GM12892 (cell line): ENCODE measurements at regions not wholly inside any gene's neighbourhood (a gene's known extent, or its start where the extent isn't known, plus 50 kb on each side); places are given as distances from the start of the nearest gene placed in this dataset.

ENCODE experiments used
- DNase-seq: peaks from one replicate; pipeline ENCODE4 v3.0.0; 2011; ENCODE audit not compliant: insufficient read length
- FAIRE-seq: peaks from 2 replicates; lab custom pipeline; 2011; peaks lifted over from hg19 to GRCh38; lab: Jason Lieb, UNC
- POLR2A ChIP-seq: IDR thresholded peaks from 2 replicates; pipeline ENCODE4 v1.6.1; 2011; ENCODE audit warnings: low read depth, low read length, control low read depth
- POLR2AphosphoS5 ChIP-seq: IDR thresholded peaks from 2 replicates; pipeline ENCODE4 v1.6.1; 2011; ENCODE audit warnings: low read depth, low read length, control low read depth
- TAF1 ChIP-seq: IDR thresholded peaks from 2 replicates; pipeline ENCODE4 v1.6.1; 2011; ENCODE audit warnings: low read depth, mild to moderate bottlenecking, control low read depth, low read length, borderline replicate concordance

DNA sequence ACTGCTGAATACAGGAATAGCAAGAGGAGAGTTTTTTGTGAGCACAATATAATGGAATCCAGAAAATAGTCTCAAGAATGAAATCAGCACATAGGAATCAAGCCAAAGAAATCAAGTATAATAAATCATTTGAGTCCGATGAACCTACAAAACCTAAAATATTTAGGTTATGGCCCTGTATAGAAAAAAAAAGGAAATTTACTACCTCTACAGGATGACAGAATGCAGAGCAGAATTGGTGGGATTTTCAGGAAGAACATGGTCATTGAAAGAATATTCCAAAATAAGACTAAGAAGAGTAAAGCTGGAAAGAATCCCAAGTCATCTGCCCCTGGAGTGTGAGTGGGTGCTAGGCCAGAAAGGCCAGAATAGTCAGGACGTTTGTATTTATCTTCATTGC is 1041.2 kb upstream of the CDH2 start:
- FAIRE-seq (no peak), DNase-seq (no peak)
- TF ChIP-seq POLR2AphosphoS5 (no peak), TAF1 (no peak), POLR2A (no peak)

DNA sequence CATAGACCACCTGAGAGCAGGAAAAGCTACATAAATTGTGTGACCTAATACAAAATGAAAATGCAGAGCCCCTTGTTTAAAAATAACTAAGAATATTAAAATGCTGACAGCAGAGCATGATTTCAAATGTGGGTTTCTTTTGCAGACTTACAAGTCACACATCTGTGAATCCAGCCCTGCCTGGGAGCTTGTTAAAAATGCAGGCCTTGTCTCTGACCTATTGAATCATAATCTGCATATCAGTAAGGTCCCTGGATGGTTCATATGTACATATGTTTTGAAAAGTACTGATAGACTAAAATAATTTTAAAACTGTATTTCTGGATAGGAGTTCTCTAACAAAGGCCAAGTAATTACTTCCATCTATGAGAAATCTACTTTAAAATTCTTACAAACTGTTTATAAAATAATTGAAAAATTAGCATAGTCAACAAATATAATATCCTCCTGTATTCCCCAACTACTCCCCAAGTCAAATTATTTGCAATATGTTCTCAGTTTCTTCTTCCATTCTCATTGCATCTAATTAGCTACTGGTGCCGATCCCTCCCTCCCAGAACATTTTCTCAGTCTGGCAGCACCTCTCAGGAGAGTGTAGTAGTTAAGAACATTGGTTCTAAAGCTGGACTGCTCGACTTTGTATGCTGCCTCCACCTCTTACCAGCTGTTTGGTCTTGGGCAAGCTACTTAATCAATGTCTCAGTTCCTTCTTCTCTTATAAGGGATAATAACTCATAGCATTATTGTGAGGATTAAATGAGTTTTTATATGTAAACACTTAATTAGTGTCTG is 1040.4 kb upstream of the CDH2 start:
- FAIRE-seq (no peak), DNase-seq (no peak)
- TF ChIP-seq POLR2A = no peak
- no peak for TF ChIP-seq POLR2AphosphoS5
- TF ChIP-seq TAF1 = no peak

DNA sequence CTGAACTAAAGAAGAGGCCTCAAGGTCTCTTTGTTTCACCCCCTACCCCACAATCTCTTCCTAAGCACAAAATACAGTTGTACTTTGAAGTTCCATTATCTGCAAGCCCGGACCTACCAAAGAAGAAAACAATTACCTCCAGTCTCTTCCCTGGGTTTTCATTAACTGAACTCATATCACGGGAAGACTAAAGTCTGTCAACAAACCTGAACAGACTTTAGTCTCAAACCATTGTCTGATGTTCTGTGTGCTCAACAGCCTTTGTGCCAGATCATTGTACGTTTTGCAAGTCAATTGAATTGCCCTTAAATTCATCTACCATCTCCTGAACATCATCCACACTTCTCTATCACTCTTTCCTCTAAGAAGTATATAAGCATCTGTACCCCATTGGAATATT is 1021.9 kb upstream of the CDH2 start:
- FAIRE-seq (no peak), DNase-seq (no peak)
- TF ChIP-seq TAF1 (no peak), POLR2AphosphoS5 (no peak), POLR2A (no peak)

DNA sequence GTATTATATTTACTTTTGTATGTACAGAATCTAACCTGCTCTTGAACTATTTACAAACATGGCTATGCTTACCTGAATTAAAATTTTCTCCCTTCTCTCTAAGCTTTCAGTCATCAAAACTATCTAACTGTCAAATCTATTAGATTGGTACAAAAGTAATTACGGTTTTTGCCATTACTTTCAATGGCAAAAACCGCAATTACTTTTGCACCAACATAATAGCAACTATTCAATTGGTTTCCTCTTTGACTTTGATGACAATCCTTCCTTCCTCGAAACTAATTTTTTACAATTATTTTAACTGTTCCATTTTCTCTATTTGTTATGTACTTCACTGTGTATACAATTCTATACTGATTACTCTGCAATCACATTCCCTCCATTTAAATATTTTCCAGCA is 1019.4 kb upstream of the CDH2 start:
- TF ChIP-seq POLR2AphosphoS5 (no peak), POLR2A (no peak), TAF1 (no peak)
- FAIRE-seq = no peak
- DNase-seq = no peak

DNA sequence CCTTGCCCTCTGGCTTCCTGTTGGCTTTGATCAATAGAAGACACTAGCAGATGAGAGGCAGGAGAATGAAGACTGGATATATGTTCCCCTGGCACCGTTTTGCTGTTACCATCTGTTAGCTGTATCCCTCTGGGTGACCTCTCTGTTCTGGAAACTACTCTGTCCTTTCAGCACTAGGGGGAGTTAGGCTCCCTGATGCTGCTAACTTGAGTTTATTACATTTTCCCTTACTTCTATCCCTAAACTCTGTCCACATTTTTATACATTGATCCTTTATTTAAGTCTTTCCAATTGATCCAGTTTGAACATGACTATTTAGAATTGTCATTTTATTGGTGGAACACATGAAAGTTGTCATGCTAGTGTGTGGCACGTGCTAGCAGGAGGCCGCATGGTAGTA is 1014.3 kb upstream of the CDH2 start:
- DNase-seq = no peak
- TF ChIP-seq TAF1 (no peak), POLR2A (no peak), POLR2AphosphoS5 (no peak)
- no peak for FAIRE-seq

DNA sequence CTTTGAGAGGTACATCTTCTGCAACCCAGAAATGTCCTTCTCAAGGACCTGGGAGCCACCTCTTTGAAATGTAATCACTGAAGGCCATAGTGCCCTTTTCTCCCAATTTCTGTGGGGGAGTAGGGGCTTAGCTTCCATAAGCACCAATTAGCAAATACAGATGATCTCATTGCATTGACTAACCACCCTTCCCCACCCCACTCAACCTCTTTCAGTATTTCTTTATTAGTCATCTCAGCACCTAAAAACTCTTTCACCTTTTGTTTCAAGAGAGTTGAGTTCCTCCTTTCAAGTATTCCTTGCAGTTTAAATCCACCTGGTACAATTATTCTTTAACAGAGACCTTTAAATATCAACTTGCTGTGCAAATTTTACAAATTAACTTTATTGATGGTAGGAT is 1011.8 kb upstream of the CDH2 start:
- no peak for TF ChIP-seq TAF1
- no peak for TF ChIP-seq POLR2A
- no peak for TF ChIP-seq POLR2AphosphoS5
- FAIRE-seq (no peak), DNase-seq (no peak)

DNA sequence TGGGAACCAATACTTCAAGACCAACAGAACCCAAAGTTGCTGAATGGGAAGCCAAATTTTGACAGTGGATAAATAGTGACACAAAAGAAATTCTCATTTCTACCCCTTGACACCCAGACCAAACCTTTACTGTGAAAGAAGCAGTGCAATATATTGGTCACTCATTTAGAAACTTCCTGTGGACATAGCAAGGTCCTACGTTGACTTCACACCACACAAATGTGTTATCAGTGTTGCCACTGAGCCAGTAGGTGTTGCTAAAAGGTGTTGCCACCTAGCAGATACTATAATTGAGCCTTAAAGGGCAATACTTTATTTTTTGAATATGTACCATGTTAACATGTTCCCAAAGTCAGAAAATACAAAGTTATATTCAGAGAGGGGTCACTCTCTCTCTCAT is 1008.9 kb upstream of the CDH2 start:
- FAIRE-seq (no peak), DNase-seq (no peak)
- TF ChIP-seq TAF1 (no peak), POLR2A (no peak), POLR2AphosphoS5 (no peak)

DNA sequence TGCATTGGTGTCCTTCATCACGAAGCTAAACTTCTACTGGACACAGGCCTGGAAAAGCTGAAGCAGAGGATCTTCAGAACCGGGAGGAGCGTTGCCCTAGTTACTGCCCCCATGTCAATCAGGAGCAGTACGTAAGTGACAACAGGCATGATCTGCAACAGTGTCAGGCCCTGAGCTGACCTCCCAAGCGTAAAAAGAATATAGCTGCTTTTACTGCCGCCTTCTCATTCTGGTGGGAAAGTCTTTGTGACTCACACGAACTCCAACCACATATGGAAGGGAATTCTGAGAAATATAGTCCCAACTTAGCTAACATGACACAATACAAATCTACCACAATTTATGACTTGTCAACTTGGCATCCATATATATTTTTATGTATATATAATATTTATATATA is 1007.7 kb upstream of the CDH2 start:
- no peak for DNase-seq
- TF ChIP-seq TAF1 = no peak
- no peak for TF ChIP-seq POLR2A
- no peak for TF ChIP-seq POLR2AphosphoS5
- no peak for FAIRE-seq

DNA sequence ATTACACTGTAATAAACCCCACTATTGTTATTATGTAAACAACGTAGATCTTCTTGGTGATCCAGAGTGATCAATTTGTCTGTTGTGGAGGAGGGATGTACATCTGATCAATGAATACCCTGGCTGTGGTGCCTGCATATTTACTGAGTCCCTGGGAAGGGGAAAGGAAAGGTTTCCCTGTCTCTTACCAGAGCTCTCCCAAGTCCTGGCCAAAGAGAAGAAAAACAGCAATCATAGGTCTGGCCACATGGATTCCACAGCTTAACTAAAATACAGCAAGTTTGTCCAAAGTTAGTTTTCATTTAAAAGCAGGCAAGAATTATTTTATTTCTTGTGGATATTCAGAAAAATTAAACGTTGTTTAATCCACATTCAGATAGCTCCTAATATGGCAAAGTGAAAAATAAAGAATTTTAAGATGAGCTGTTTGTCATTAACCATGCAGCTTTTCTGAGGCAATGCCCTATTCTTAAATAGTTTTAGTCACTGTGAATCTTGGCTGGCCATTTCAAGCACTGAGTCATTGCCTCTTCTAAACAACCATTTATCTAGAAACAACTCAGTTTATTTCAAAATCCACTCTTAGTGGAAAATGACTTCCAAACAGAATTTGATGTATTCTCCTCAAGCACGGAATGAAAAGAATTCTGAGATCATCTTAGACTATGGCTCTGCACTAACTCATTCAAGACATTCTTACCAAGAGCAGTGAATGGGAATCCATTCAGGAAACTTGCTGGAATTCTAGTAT is 1004.4 kb upstream of the CDH2 start:
- TF ChIP-seq TAF1 (no peak), POLR2AphosphoS5 (no peak), POLR2A (no peak)
- DNase-seq = no peak
- FAIRE-seq = no peak

DNA sequence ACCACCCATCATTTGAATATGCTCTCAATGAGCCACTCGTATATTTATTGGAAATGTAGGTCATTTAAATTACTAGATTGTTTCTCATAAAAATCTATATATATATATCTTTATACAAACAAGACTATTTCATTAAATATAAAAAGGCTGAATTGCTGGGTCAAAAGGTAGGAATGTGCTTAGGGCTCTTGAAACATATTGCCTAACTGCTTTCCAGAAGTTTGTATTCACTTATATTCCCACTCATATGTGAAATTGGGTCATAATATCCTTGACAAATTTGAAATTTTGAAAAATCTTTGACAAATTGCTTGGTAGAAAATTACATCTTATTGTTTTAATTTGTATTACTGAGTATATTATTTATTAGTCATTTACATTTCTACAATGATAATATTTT is 999.8 kb upstream of the CDH2 start:
- TF ChIP-seq TAF1 = no peak
- TF ChIP-seq POLR2A = no peak
- TF ChIP-seq POLR2AphosphoS5 = no peak
- DNase-seq = no peak
- no peak for FAIRE-seq

DNA sequence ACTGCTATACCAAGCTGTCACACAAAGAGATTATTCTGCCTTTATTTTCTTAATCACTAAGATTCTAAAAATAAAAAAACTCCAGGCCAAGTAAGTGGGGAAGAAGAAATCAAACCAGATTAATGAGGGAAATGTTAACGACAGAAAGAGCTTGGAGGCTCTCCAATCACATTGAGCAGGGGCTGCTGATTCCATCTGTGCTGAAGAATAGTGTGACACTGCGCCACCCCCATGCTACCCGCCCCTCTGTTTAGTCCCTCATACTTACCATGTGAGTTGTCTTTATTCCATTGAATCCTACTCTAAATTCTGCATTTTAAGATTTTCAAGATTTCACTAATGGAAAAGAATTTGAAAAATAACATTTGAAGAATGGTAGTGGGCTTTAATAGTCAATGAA is 998.0 kb upstream of the CDH2 start:
- no peak for TF ChIP-seq POLR2AphosphoS5
- TF ChIP-seq TAF1 = no peak
- no peak for TF ChIP-seq POLR2A
- no peak for FAIRE-seq
- DNase-seq = no peak

DNA sequence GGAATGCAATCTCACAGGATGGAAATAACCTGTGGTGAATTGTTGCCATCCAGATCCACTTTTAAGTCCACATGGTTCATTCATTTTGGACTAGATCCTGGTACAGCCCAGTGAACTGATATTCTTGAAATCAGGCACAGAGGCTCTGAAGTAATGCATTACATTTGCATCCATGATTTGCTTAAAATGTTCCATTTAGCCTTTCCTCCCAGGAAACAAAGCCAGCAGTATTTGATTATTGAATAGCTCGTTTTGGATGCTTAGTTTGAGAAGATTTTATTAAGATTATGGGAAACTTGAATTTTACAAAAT is 995.8 kb upstream of the CDH2 start:
- DNase-seq = no peak
- no peak for FAIRE-seq
- no peak for TF ChIP-seq TAF1
- TF ChIP-seq POLR2A = no peak
- no peak for TF ChIP-seq POLR2AphosphoS5
